ENCODE measurements at regions not wholly inside any gene's neighbourhood (a gene's known extent, or its start where the extent isn't known, plus 50 kb on each side); places are given as distances from the start of the nearest gene placed in this dataset.

- no peak for DNase-seq
Observed at GRCh38 chr3:34323517-34323916, 525.1 kb downstream of the PDCD6IP start.

- no peak for DNase-seq
Observed at GRCh38 chr3:34346656-34347055, 548.2 kb downstream of the PDCD6IP start.

GRCh38 chr3:34351882-34352777, 553.7 kb downstream of the PDCD6IP start:
- no peak for DNase-seq

DNA sequence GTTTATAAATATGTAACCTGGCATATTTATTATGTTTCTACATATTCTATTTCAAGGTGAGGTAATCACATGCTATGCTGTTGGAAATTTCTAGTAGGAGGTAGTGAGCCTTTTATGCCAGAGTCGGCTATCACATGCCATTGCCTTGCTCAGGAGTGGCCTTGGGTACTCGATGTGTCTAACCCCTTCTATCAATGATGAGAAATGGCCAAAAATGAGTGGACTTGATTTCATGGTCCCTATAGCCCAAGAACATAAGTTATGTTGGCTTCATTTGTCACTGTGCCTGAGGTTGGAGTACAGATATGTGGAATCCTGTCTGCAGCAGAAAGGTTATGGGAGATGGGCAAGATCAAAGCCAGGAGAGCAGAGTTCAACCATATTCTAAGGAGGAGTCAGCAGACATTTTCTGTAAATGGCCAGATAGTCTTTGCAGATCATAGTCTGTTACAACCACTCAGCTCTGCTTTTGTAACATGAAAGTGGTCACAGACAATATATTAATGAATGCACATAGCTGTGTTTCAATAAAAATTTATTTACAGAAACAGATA, 554.4 kb downstream of the PDCD6IP start:
- no peak for DNase-seq

DNA sequence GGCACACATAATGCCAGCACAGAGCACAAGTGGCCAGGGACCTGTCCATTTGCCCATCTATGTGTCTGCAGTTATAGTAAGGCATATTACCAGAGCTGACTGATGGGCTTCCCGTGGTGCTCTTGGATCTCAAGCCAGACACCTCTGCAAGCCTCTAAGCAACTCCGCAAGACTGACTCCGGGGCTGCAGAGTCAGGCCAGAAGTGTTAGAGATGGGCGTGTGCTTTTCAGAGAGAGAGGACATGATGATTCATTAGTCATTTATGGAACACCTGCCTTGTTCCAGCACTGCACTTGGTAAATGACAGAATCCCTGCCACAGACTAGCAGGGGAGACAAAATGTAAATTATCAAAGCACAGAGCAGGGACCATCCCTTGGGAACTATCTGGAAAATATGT, 559.0 kb downstream of the PDCD6IP start:
- no peak for DNase-seq

- no peak for DNase-seq
Observed at GRCh38 chr3:34359064-34359463, 560.6 kb downstream of the PDCD6IP start.

GRCh38 chr3:34360713-34361112, 562.3 kb downstream of the PDCD6IP start:
- no peak for DNase-seq

- DNase-seq: peak; percentile 7
Observed at GRCh38 chr3:34361921-34362320, 563.5 kb downstream of the PDCD6IP start.

GRCh38 chr3:34362910-34363309, 564.5 kb downstream of the PDCD6IP start:
- no peak for DNase-seq

- no peak for DNase-seq
Observed at GRCh38 chr3:34363881-34364280, 565.5 kb downstream of the PDCD6IP start.

- DNase-seq: no peak
Observed at GRCh38 chr3:34364335-34364734, 565.9 kb downstream of the PDCD6IP start.

GRCh38 chr3:34365231-34365630, 566.8 kb downstream of the PDCD6IP start:
- no peak for DNase-seq

DNA sequence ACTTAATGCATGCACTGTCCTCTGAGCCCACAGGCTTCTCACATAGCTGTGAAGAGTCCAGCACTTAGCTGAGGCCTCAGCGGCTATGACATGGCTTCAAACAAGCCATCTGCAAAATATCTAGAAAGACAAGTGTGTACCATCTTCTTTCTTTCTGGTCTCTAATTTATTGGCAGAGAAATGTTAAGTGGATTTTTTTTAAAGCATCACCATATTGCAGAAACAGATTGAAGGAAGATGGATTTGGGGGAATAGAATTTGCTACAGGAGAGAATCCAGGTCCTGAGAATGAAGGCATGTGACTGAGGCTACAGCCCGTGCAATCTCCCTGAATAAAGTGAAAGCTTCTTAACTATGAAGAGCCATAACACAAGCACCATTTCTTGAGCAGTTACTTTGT, 567.3 kb downstream of the PDCD6IP start:
- DNase-seq: no peak

DNA sequence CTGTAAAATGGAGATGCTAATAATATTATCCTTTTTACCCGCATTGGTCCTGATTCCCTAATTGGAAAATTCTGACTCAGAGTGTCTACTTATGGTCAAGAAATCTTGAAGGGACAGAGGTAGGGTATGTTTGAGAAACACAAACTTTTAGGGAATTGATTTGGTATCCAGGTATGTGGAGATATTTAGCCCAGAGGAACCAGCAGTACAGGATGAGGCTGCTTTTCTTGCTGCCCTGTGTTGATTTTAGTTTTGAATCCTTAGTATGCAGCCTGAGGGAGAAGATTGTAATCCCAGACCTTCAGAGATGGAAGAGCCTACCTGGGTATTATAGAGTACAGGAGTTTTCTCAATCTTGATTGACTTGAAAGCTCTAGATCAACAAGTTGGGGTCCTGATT, 569.1 kb downstream of the PDCD6IP start:
- DNase-seq: no peak

GRCh38 chr3:34374521-34374920, 576.1 kb downstream of the PDCD6IP start:
- DNase-seq: no peak

DNA sequence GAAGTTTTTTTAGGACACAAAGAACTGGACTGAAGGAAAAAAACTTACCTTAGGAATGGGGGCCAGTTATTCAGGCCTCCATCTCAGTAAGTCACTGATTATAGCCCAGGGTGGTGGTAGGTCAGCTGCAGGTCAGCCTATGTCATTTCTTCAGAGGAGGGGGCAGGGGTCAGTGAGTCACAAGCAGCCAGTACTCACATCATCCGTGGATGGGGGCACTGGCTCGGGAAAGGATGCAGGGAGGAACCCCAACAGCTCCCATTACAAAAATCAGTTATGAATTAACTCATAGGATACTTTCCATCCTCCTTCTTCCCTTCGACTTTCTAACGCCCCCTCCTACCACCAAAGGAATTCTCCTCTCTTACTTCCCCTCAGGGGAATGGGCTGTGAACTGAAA, 578.3 kb downstream of the PDCD6IP start:
- no peak for DNase-seq

- DNase-seq: no peak
Observed at GRCh38 chr3:34377961-34378360, 579.5 kb downstream of the PDCD6IP start.

- DNase-seq: no peak
Observed at GRCh38 chr3:34381243-34381642, 582.8 kb downstream of the PDCD6IP start.

- no peak for DNase-seq
Observed at GRCh38 chr3:34382859-34383258, 584.4 kb downstream of the PDCD6IP start.

DNA sequence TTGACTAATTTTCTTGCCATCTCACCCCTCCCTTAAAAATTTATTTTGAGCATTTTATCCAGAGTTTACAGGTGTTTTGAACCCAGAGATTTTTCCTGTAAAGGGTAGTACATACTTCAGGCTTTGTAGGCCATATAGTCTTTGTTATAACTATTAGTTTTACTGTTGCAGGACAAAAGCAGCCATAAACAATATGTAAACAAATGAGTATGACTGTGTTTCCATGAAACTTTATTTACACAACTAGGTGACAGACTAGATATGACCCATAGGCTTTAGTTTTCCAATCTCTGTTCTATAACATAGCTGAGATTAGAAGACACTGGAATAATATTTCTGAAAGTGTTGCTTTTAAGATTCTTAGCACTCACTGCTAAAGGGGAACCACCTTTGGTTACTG, 587.9 kb downstream of the PDCD6IP start:
- no peak for DNase-seq

DNA sequence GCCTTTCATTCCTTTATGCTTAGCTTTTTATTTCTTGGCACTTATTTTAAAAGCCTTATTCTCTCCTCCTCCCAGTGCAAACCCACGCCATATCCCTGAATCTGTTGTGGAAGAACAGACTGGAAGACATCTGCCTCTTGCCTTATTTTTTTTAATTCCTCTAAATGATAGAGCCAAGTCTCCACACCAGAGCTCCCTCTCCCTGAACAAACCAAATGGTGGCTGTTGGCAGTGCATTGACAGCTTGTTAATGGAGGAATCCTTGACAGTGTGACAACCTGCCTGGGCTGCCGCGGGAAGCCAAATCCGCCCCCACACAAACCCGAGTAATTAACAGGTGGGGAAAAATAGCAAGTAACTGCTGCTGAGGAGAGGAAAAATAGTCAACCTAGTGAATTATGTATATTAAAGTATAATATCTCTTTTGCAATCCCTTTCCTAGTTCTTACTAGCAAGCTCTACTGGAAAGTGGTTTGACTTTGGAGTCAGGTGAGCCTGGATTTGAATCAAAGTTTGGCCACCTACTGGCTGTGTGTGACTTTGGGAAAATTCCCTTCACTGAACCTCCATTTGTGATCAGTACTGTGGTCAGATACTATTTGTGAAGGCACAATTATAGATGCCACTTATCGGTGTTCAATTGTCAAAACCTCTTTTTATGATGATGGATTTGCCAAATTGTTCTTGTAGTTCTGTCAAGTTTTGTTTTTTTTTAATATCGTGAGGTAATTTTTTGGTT, 589.6 kb downstream of the PDCD6IP start:
- no peak for DNase-seq

GRCh38 chr3:34388830-34389229, 590.4 kb downstream of the PDCD6IP start:
- DNase-seq: no peak

DNA sequence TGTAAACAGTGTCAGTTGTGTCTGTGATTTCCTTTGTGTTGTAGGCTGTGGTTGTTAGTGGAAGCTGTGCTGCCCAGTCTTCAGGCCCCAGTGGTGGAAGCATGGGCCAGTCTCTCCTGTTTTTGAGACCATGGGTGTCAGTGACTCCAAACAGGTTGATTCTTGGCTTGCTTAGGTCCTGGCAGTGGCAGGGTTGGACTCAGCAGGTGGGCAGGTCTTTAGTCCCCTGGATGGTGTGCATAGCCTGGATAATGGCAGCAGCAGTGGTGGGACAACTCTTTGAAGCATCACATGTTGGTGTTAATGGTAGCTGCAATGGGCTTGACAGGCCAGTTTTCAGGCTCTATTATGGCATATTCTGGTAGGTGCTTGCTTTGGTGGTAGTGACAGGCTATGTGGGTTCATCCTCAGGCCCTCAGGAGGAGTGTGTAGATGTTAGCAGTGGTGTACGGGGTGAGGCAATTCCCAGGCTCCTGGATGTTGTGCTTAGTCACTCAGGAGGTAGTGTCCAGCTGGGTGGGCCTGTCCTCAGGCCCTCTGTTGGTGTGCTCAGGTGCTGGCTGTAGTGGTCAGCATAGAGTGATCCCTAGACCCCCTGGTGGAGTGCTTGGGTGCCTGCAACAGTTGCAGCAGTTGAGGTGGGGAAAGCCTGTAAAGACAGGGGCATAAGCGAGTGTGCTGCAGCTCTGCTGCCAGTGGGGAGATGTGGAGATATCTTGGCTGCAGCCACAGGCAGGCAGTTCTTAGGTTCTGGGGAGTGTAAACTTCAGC, 596.7 kb downstream of the PDCD6IP start:
- DNase-seq: no peak
